Liver (tissue), 8 donors: ENCODE measurements at regions not wholly inside any gene's neighbourhood (a gene's known extent, or its start where the extent isn't known, plus 50 kb on each side); places are given as distances from the start of the nearest gene placed in this dataset.

Experiments
- DNase-seq: peaks from one replicate; pipeline ENCODE4 v3.0.0-alpha.2; 2017; ENCODE audit warnings: low spot score
- H3K27ac ChIP-seq, 2 donors: one replicate each; pipeline ENCODE4 v1.7.0; 2013; ENCODE audit warnings: inconsistent platforms in 2 of 2, low read length in 2 of 2, control low read depth in 1 of 2, low read depth in 1 of 2, mild to moderate bottlenecking in 1 of 2
- H3K27me3 ChIP-seq, 4 donors: one replicate each; pipeline versions ENCODE4 v1.6.1 to v1.7.0; 2013; ENCODE audit warnings: low read length in 3 of 4, inconsistent platforms in 1 of 4, mild to moderate bottlenecking in 1 of 4, moderate library complexity in 1 of 4; ENCODE audit not compliant: control insufficient read depth in 4 of 4, insufficient read depth in 4 of 4
- H3K36me3 ChIP-seq, 4 donors: one replicate each; pipeline versions ENCODE4 v1.6.1 to v1.7.0; 2013; ENCODE audit warnings: low read length in 3 of 4, mild to moderate bottlenecking in 3 of 4, low read depth in 1 of 4, moderate library complexity in 1 of 4; ENCODE audit not compliant: control insufficient read depth in 4 of 4, insufficient read depth in 3 of 4
- H3K4me1 ChIP-seq, 4 donors: one replicate each; pipeline versions ENCODE4 v1.6.1 to v1.7.0; 2013; ENCODE audit warnings: low read length in 3 of 4, mild to moderate bottlenecking in 3 of 4, moderate library complexity in 1 of 4; ENCODE audit not compliant: control insufficient read depth in 4 of 4, insufficient read depth in 4 of 4
- H3K4me3 ChIP-seq, 3 donors: one replicate each; pipeline versions ENCODE4 v1.6.1 to v1.7.0; 2013; ENCODE audit warnings: low read length in 3 of 3, control low read depth in 1 of 3, low read depth in 1 of 3, mild to moderate bottlenecking in 1 of 3
- H3K9ac ChIP-seq, 2 donors: one replicate each; pipeline ENCODE4 v1.7.0; 2013; ENCODE audit warnings: low read length in 2 of 2, mild to moderate bottlenecking in 2 of 2, moderate library complexity in 2 of 2, control low read depth in 1 of 2, low read depth in 1 of 2
- H3K9me3 ChIP-seq, 4 donors: one replicate each; pipeline versions ENCODE4 v1.6.1 to v1.7.0; 2013; ENCODE audit warnings: low read length in 3 of 4; ENCODE audit not compliant: control insufficient read depth in 4 of 4
- ATF3 ChIP-seq: IDR thresholded peaks from 2 replicates; pipeline ENCODE4 v1.6.1; 2016; ENCODE audit warnings: antibody characterized with exemption
- CTCF ChIP-seq: fragments of 150-350 bp; IDR thresholded peaks from 2 replicates; pipeline ENCODE4 v1.5.1; 2017; ENCODE audit warnings: improper control_type of control experiment, low read depth, low read length; ENCODE audit not compliant: missing input control
- EGR1 ChIP-seq, 2 donors: IDR thresholded peaks; 2 replicates each; pipeline ENCODE4 v1.6.1; 2016 to 2018; ENCODE audit warnings: antibody characterized with exemption in 2 of 2, low read depth in 2 of 2
- FOXA2 ChIP-seq: IDR thresholded peaks from 2 replicates; pipeline ENCODE4 v1.6.1; 2016; ENCODE audit warnings: antibody characterized with exemption
- GABPA ChIP-seq, 2 donors: IDR thresholded peaks in 1 of 2; conservative IDR thresholded peaks in 1 of 2; 2 replicates each; pipeline ENCODE4 v1.6.1; 2016; ENCODE audit warnings: antibody characterized with exemption in 2 of 2, mild to moderate bottlenecking in 1 of 2, moderate library complexity in 1 of 2
- HNF4A ChIP-seq, 2 donors: conservative IDR thresholded peaks; 2 replicates each; pipeline ENCODE4 v1.6.1; 2016; ENCODE audit warnings: antibody characterized with exemption in 2 of 2, mild to moderate bottlenecking in 2 of 2
- HNF4G ChIP-seq: IDR thresholded peaks from 2 replicates; pipeline ENCODE4 v1.6.1; 2016; ENCODE audit warnings: antibody characterized with exemption
- JUND ChIP-seq, 2 donors: IDR thresholded peaks; 2 replicates each; pipeline ENCODE4 v1.6.1; 2016; ENCODE audit warnings: antibody characterized with exemption in 2 of 2
- MAX ChIP-seq: IDR thresholded peaks from 2 replicates; pipeline ENCODE4 v1.6.1; 2016; ENCODE audit warnings: antibody characterized with exemption
- NR2F2 ChIP-seq: IDR thresholded peaks from 2 replicates; pipeline ENCODE4 v1.6.1; 2016; ENCODE audit warnings: antibody characterized with exemption
- RAD21 ChIP-seq, 2 donors: IDR thresholded peaks; 2 replicates each; pipeline ENCODE4 v1.6.1; 2016; ENCODE audit warnings: antibody characterized with exemption in 2 of 2, mild to moderate bottlenecking in 2 of 2
- RXRA ChIP-seq, 2 donors: IDR thresholded peaks; 2 replicates each; pipeline ENCODE4 v1.6.1; 2017 to 2018; ENCODE audit warnings: antibody characterized with exemption in 2 of 2, mild to moderate bottlenecking in 1 of 2
- TAF1 ChIP-seq: conservative IDR thresholded peaks from 2 replicates; pipeline ENCODE4 v1.6.1; 2016; ENCODE audit warnings: antibody characterized with exemption, mild to moderate bottlenecking
- YY1 ChIP-seq: IDR thresholded peaks from 2 replicates; pipeline ENCODE4 v1.6.1; 2016; ENCODE audit warnings: antibody characterized with exemption, mild to moderate bottlenecking
- ZBTB33 ChIP-seq: IDR thresholded peaks from 2 replicates; pipeline ENCODE4 v1.6.1; 2016; ENCODE audit warnings: antibody characterized with exemption
- WGBS: extraction: QIAGEN DNeasy Blood & Tissue Kit; methylation state at CpG from one replicate; pipeline ENCODE4 v1.1.7; 2013; 5-methylcytosine and 5-hydroxymethylcytosine counted together
- donor health status: healthy.
- donor health status: healthy.
- donor health status: healthy.
- donor health status: healthy.
- donor health status: healthy.

- H3K27ac ChIP-seq = no peak overlapping the region
- no peaks in the 10 kb centered on the region for H3K4me1 ChIP-seq
- WGBS = 76% methylated on average over 1 of the region's 1 CpG
- H3K27me3 ChIP-seq = no peaks in the 10 kb centered on the region
- no peak overlapping the region for H3K4me3 ChIP-seq
- H3K36me3 ChIP-seq = no peaks in the 10 kb centered on the region
- no peak for TF ChIP-seq ATF3
- no peak for TF ChIP-seq JUND (IDR thresholded peaks at IDR 0.05)
- no peak for TF ChIP-seq EGR1 (IDR thresholded peaks at IDR 0.05; ENCODE audit: low read depth in 2 of 2)
- no peak for TF ChIP-seq YY1
- TF ChIP-seq HNF4G = no peak
- no peak for TF ChIP-seq TAF1
- TF ChIP-seq CTCF = no peak
- no peak for TF ChIP-seq NR2F2
- TF ChIP-seq RXRA (IDR thresholded peaks at IDR 0.05) = no peak
- TF ChIP-seq ZBTB33 = no peak
- no peak for TF ChIP-seq MAX
- no peak for TF ChIP-seq GABPA (IDR thresholded peaks at IDR 0.05 in 1 of 2, conservative IDR thresholded peaks at IDR 0.05 in 1 of 2)
- H3K9me3 ChIP-seq = no peaks in the 10 kb centered on the region
- H3K9ac ChIP-seq = no peak overlapping the region
- DNase-seq = no peak
Observed at GRCh38 chr6:120876931-120877330, 457.3 kb downstream of the TBC1D32 start.

GRCh38 chr6:120876424-120876823 is 457.9 kb downstream of the TBC1D32 start:
- WGBS = 61% methylated on average over 1 of the region's 1 CpG
- Histone ChIP-seq H3K4me1 (no peaks in the 10 kb centered on the region), H3K4me3 (no peak overlapping the region), H3K27ac (no peak overlapping the region), H3K27me3 (no peaks in the 10 kb centered on the region), H3K36me3 (no peaks in the 10 kb centered on the region), H3K9ac (no peak overlapping the region), H3K9me3 (no peaks in the 10 kb centered on the region)
- no peak for DNase-seq
- no peak for TF ChIP-seq FOXA2
- no peak for TF ChIP-seq HNF4G
- TF ChIP-seq RAD21 (IDR thresholded peaks at IDR 0.05) = no peak

GRCh38 chr6:120875900-120876299 is 458.4 kb downstream of the TBC1D32 start:
- no peaks in the 10 kb centered on the region for H3K36me3 ChIP-seq
- 37% methylated on average over 1 of the region's 1 CpG for WGBS

More at GRCh38 chr6:120875900-120876299, 458.4 kb downstream of the TBC1D32 start:
- H3K4me1 ChIP-seq = no peaks in the 10 kb centered on the region
- H3K27me3 ChIP-seq = no peaks in the 10 kb centered on the region
- no peak overlapping the region for H3K4me3 ChIP-seq
- no peak overlapping the region for H3K27ac ChIP-seq
- H3K9ac ChIP-seq = no peak overlapping the region
- DNase-seq = no peak
- TF ChIP-seq GABPA (IDR thresholded peaks at IDR 0.05 in 1 of 2, conservative IDR thresholded peaks at IDR 0.05 in 1 of 2) (no peak), RAD21 (IDR thresholded peaks at IDR 0.05) (no peak), FOXA2 (no peak), MAX (no peak), TAF1 (no peak), HNF4A (conservative IDR thresholded peaks at IDR 0.05) (no peak), YY1 (no peak), ZBTB33 (no peak)
- peaks cover 0 to 2% (median 0%) of the 10 kb centered on the region in 4 donors for H3K9me3 ChIP-seq
